ENCODE measurements at regions not wholly inside any gene's neighbourhood (a gene's known extent, or its start where the extent isn't known, plus 50 kb on each side); places are given as distances from the start of the nearest gene placed in this dataset.

GRCh38 chr2:7618031-7618430 is 700.8 kb downstream of the RNF144A start:
- H3F3A ChIP-seq (ENCODE audit: insufficient read depth, low read length, poor library complexity, severe bottlenecking): no peaks in the 10 kb centered on the region
- no peaks in the 10 kb centered on the region for H3K9me3 ChIP-seq (ENCODE audit: low read length)
- H3K4me2 ChIP-seq (ENCODE audit: low read length): no peak overlapping the region
- no peaks in the 10 kb centered on the region for H3K79me2 ChIP-seq (replicated peaks; ENCODE audit: insufficient read depth, low read length)
- H3K27me3 ChIP-seq (ENCODE audit: insufficient read depth, low read depth, low read length): no peaks in the 10 kb centered on the region
- no peaks in the 10 kb centered on the region for H4K20me1 ChIP-seq (ENCODE audit: insufficient read depth)
- H3K36me3 ChIP-seq (ENCODE audit: insufficient read depth, low read length): no peaks in the 10 kb centered on the region
- H3K9me2 ChIP-seq (ENCODE audit: insufficient read depth, low read length): no peaks in the 10 kb centered on the region
- no peak overlapping the region for H3K27ac ChIP-seq (ENCODE audit: low read length)
- no peak overlapping the region for H2AFZ ChIP-seq (ENCODE audit: low read depth, low read length)
- no peak for TF ChIP-seq REST (IDR thresholded peaks at IDR 0.05; ENCODE audit: borderline replicate concordance)
- no peak for TF ChIP-seq EP300 (conservative IDR thresholded peaks at IDR 0.05; ENCODE audit: poor library complexity, severe bottlenecking)
- no peak for TF ChIP-seq RAD21 (conservative IDR thresholded peaks at IDR 0.05)
- no peak for TF ChIP-seq POLR2AphosphoS5 (IDR thresholded peaks at IDR 0.05)
- no peak for TF ChIP-seq SMC3 (conservative IDR thresholded peaks at IDR 0.05; ENCODE audit: poor library complexity)
- TF ChIP-seq CTCF (IDR thresholded peaks at IDR 0.05; ENCODE audit: poor library complexity, severe bottlenecking): no peak
- TF ChIP-seq EZH2 (IDR thresholded peaks at IDR 0.05; ENCODE audit: borderline replicate concordance, insufficient read depth, low read length, poor library complexity, severe bottlenecking): no peak
- TF ChIP-seq TAF1 (IDR thresholded peaks at IDR 0.05; ENCODE audit: low read depth): no peak
- TF ChIP-seq MXI1 (conservative IDR thresholded peaks at IDR 0.05; ENCODE audit: poor library complexity, severe bottlenecking): no peak
- no peak overlapping the region for H3K9ac ChIP-seq (ENCODE audit: low read length)
- H3K4me3 ChIP-seq (ENCODE audit: low read length): no peak overlapping the region

- no peak overlapping the region for H3K4me3 ChIP-seq (ENCODE audit: low read length)
- H3K4me2 ChIP-seq (ENCODE audit: low read length): no peak overlapping the region
- H3K9ac ChIP-seq (ENCODE audit: low read length): no peak overlapping the region
- H3K36me3 ChIP-seq (ENCODE audit: insufficient read depth, low read length): no peaks in the 10 kb centered on the region
- no peaks in the 10 kb centered on the region for H4K20me1 ChIP-seq (ENCODE audit: insufficient read depth)
- H3F3A ChIP-seq (ENCODE audit: insufficient read depth, low read length, poor library complexity, severe bottlenecking): no peaks in the 10 kb centered on the region
- H3K9me2 ChIP-seq (ENCODE audit: insufficient read depth, low read length): no peaks in the 10 kb centered on the region
- no peaks in the 10 kb centered on the region for H3K27me3 ChIP-seq (ENCODE audit: insufficient read depth, low read depth, low read length)
- no peak overlapping the region for H3K27ac ChIP-seq (ENCODE audit: low read length)
- H2AFZ ChIP-seq (ENCODE audit: low read depth, low read length): no peak overlapping the region
- no peaks in the 10 kb centered on the region for H3K79me2 ChIP-seq (replicated peaks; ENCODE audit: insufficient read depth, low read length)
- H3K9me3 ChIP-seq (ENCODE audit: low read length): no peaks in the 10 kb centered on the region
- no peak for TF ChIP-seq SMC3 (conservative IDR thresholded peaks at IDR 0.05; ENCODE audit: poor library complexity)
- no peak for TF ChIP-seq EZH2 (IDR thresholded peaks at IDR 0.05; ENCODE audit: borderline replicate concordance, insufficient read depth, low read length, poor library complexity, severe bottlenecking)
- no peak for TF ChIP-seq REST (IDR thresholded peaks at IDR 0.05; ENCODE audit: borderline replicate concordance)
- no peak for TF ChIP-seq POLR2AphosphoS5 (IDR thresholded peaks at IDR 0.05)
- TF ChIP-seq CTCF (IDR thresholded peaks at IDR 0.05; ENCODE audit: poor library complexity, severe bottlenecking): no peak
Observed at GRCh38 chr2:7619203-7619970, 702.2 kb downstream of the RNF144A start.

Data from neural cell (in vitro differentiated cells).